ENCODE measurements at regions not wholly inside any gene's neighbourhood (a gene's known extent, or its start where the extent isn't known, plus 50 kb on each side); places are given as distances from the start of the nearest gene placed in this dataset.

DNA sequence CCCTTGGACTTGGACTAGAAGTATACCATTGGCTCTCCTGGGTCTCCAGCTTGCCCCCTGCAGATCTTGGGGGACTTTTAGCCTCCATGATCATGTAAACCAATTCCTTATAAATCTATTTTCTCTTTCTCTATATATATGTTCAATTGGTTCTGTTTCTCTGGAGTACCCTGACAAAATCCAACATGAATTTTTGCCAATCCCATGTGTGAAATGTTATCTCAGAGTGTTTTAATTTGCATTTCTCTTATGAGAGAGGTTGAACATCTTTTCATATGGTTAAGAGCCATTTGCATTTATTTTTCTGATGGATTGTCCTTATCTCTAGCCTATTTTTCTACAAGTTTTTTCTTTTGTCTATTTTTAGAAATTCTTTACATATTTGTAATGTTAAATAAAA, 131.7 kb upstream of the NEO1 start:
- Histone ChIP-seq H3K79me2 (ENCODE audit: insufficient read depth, low read length) (no peaks in the 10 kb centered on the region), H3K18ac (ENCODE audit: insufficient read length, low read depth, low read length) (no peak overlapping the region), H3K27me3 (ENCODE audit: insufficient read depth, low read length) (no peaks in the 10 kb centered on the region), H3K27ac (ENCODE audit: insufficient read length, low read depth, low read length) (no peak overlapping the region), H2BK15ac (ENCODE audit: low read depth, low read length) (no peak overlapping the region), H3K9ac (ENCODE audit: extremely low read depth, insufficient read length, low read length) (no peak overlapping the region), H3K23ac (ENCODE audit: insufficient read length, low read depth, low read length) (no peak overlapping the region), H3K4me1 (ENCODE audit: insufficient read depth, low read length) (no peaks in the 10 kb centered on the region), H3K23me2 (ENCODE audit: insufficient read length, low read depth, low read length, poor library complexity, severe bottlenecking) (no peaks in the 10 kb centered on the region), H3K4ac (ENCODE audit: low read depth, low read length) (no peak overlapping the region), H2AFZ (ENCODE audit: low read length) (no peak overlapping the region), H4K8ac (replicated peaks; ENCODE audit: insufficient read length, low read depth, low read length) (no peak overlapping the region), H3K56ac (ENCODE audit: insufficient read length, low read depth, low read length) (no peak overlapping the region), H2BK5ac (ENCODE audit: insufficient read length, low read length) (no peak overlapping the region), H3T11ph (ENCODE audit: low read length) (no peak overlapping the region), H2AK5ac (ENCODE audit: insufficient read length, low read length) (no peak overlapping the region), H4K5ac (ENCODE audit: insufficient read length, low read depth, low read length) (no peak overlapping the region), H4K20me1 (ENCODE audit: control insufficient read depth, insufficient read depth, insufficient read length) (no peaks in the 10 kb centered on the region), H2BK12ac (ENCODE audit: insufficient read length, low read depth, low read length) (no peak overlapping the region), H3K9me3 (ENCODE audit: control insufficient read depth, low read depth, low read length) (no peaks in the 10 kb centered on the region), H3K79me1 (ENCODE audit: insufficient read depth, low read depth, low read length, poor library complexity, severe bottlenecking) (no peaks in the 10 kb centered on the region), H3K4me2 (ENCODE audit: insufficient read depth, insufficient read length, low read length) (no peak overlapping the region), H3K14ac (ENCODE audit: insufficient read depth, low read length) (no peak overlapping the region), H2BK120ac (ENCODE audit: low read depth, low read length, poor library complexity, severe bottlenecking) (no peak overlapping the region), H2BK20ac (ENCODE audit: low read depth, low read length, poor library complexity, severe bottlenecking) (no peak overlapping the region), H4K91ac (ENCODE audit: insufficient read length, low read depth, low read length) (no peak overlapping the region)
- Mint-ChIP-seq H3K27ac (no peak overlapping the region), H3K36me3 (ENCODE audit: insufficient read depth in 1 of 3, low read depth in 3 of 3) (no peaks in the 10 kb centered on the region), H3K4me1 (no peaks in the 10 kb centered on the region), H3K9me3 (no peaks in the 10 kb centered on the region), H3K4me3 (no peak overlapping the region), H3K27me3 (ENCODE audit: low read depth) (no peaks in the 10 kb centered on the region)
- DNase-seq = no peak
- TF ChIP-seq, protein P1, sequence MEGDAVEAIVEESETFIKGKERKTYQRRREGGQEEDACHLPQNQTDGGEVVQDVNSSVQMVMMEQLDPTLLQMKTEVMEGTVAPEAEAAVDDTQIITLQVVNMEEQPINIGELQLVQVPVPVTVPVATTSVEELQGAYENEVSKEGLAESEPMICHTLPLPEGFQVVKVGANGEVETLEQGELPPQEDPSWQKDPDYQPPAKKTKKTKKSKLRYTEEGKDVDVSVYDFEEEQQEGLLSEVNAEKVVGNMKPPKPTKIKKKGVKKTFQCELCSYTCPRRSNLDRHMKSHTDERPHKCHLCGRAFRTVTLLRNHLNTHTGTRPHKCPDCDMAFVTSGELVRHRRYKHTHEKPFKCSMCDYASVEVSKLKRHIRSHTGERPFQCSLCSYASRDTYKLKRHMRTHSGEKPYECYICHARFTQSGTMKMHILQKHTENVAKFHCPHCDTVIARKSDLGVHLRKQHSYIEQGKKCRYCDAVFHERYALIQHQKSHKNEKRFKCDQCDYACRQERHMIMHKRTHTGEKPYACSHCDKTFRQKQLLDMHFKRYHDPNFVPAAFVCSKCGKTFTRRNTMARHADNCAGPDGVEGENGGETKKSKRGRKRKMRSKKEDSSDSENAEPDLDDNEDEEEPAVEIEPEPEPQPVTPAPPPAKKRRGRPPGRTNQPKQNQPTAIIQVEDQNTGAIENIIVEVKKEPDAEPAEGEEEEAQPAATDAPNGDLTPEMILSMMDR (conservative IDR thresholded peaks at IDR 0.05) = no peak
